IPS-20b (cell line): ENCODE measurements at regions not wholly inside any gene's neighbourhood (a gene's known extent, or its start where the extent isn't known, plus 50 kb on each side); places are given as distances from the start of the nearest gene placed in this dataset.
"Not testable (repeated sequence)": the region's sequence is repeated elsewhere in the genome, so short reads cannot be mapped to it uniquely, and the experiment has no call there.

ENCODE experiments used
- H3K27ac ChIP-seq: one replicate; pipeline ENCODE4 v1.5.1; 2013; ENCODE audit warnings: low read length
- H3K27me3 ChIP-seq: 2 replicates; pipeline ENCODE4 v1.6.1; 2013; ENCODE audit warnings: mild to moderate bottlenecking, low read length, inconsistent platforms; ENCODE audit not compliant: insufficient read depth
- H3K36me3 ChIP-seq: 2 replicates; pipeline ENCODE4 v1.6.1; 2013; ENCODE audit warnings: low read depth, mild to moderate bottlenecking, inconsistent platforms, low read length, moderate library complexity; ENCODE audit not compliant: insufficient read depth
- H3K4me1 ChIP-seq: 2 replicates; pipeline ENCODE4 v1.6.1; 2013; ENCODE audit warnings: mild to moderate bottlenecking, control low read depth, inconsistent platforms, low read length, moderate library complexity; ENCODE audit not compliant: insufficient read depth
- H3K4me3 ChIP-seq: 2 replicates; pipeline ENCODE4 v1.5.1; 2013; ENCODE audit warnings: mild to moderate bottlenecking, low read length, inconsistent platforms
- H3K9ac ChIP-seq: 2 replicates; pipeline ENCODE4 v1.6.1; 2013; ENCODE audit warnings: low read depth, mild to moderate bottlenecking, inconsistent platforms, low read length, moderate library complexity
- H3K9me3 ChIP-seq: 2 replicates; pipeline ENCODE4 v1.6.1; 2013; ENCODE audit warnings: mild to moderate bottlenecking, low read depth, low read length, inconsistent platforms; ENCODE audit not compliant: insufficient read depth

- H3K27ac ChIP-seq, result no peak overlapping the region
- H3K36me3 ChIP-seq, result no peaks in the 10 kb centered on the region
- H3K27me3 ChIP-seq, result no peaks in the 10 kb centered on the region
- H3K9me3 ChIP-seq, result no peaks in the 10 kb centered on the region
- H3K4me1 ChIP-seq, result no peaks in the 10 kb centered on the region
- H3K9ac ChIP-seq, result no peak overlapping the region
- no peak overlapping the region for H3K4me3 ChIP-seq
These were observed 754.4 kb downstream of the ADCYAP1 start for GRCh38 chr18:1658908-1659566.

- Histone ChIP-seq H3K27me3 (no peaks in the 10 kb centered on the region), H3K4me3 (no peak overlapping the region), H3K9me3 (no peaks in the 10 kb centered on the region), H3K36me3 (no peaks in the 10 kb centered on the region), H3K9ac (no peak overlapping the region), H3K4me1 (no peaks in the 10 kb centered on the region), H3K27ac (no peak overlapping the region)
These were observed 759.4 kb downstream of the ADCYAP1 start for GRCh38 chr18:1663879-1664705.

GRCh38 chr18:1665079-1665478 is 760.4 kb downstream of the ADCYAP1 start:
- no peaks in the 10 kb centered on the region for H3K36me3 ChIP-seq
- no peaks in the 10 kb centered on the region for H3K4me1 ChIP-seq
- H3K27ac ChIP-seq, result no peak overlapping the region
- no peaks in the 10 kb centered on the region for H3K27me3 ChIP-seq
- no peaks in the 10 kb centered on the region for H3K9me3 ChIP-seq
- no peak overlapping the region for H3K4me3 ChIP-seq
- no peak overlapping the region for H3K9ac ChIP-seq

- no peaks in the 10 kb centered on the region for H3K4me1 ChIP-seq
- H3K27me3 ChIP-seq, result no peaks in the 10 kb centered on the region
- H3K27ac ChIP-seq, result no peak overlapping the region
- H3K9me3 ChIP-seq, result peaks cover 6% of the 10 kb centered on the region
- no peak overlapping the region for H3K9ac ChIP-seq
- H3K4me3 ChIP-seq, result no peak overlapping the region
- H3K36me3 ChIP-seq, result no peaks in the 10 kb centered on the region
These were observed 763.6 kb downstream of the ADCYAP1 start for GRCh38 chr18:1668279-1668678.

DNA sequence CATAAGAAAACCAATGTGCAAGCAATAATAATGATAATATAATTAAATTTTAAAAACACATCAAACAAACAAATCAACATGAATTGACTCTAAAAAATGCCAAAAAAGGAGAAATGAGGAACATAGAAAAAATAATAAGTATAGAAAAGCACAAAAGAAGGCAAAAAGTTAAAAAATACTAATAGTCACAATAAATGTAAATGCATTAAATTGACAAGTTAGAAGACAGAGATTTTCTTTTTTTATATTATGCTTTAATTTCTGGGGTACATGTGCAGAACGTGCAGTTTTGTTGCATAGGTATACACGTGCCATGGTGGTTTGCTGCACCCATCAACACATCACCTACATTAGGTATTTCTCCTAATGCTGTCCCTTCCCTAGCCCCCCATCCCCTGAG is 767.0 kb downstream of the ADCYAP1 start:
- not testable (repeated sequence) for H3K9ac ChIP-seq, H3K4me3 ChIP-seq, H3K27ac ChIP-seq, H3K4me1 ChIP-seq, H3K27me3 ChIP-seq, H3K36me3 ChIP-seq, H3K9me3 ChIP-seq

GRCh38 chr18:1676387-1676786 is 771.7 kb downstream of the ADCYAP1 start:
- H3K4me1 ChIP-seq, result no peaks in the 10 kb centered on the region
- peaks cover 6% of the 10 kb centered on the region for H3K9me3 ChIP-seq
- H3K27me3 ChIP-seq, result no peaks in the 10 kb centered on the region
- H3K4me3 ChIP-seq, result no peak overlapping the region
- no peak overlapping the region for H3K9ac ChIP-seq
- no peak overlapping the region for H3K27ac ChIP-seq
- H3K36me3 ChIP-seq, result no peaks in the 10 kb centered on the region

DNA sequence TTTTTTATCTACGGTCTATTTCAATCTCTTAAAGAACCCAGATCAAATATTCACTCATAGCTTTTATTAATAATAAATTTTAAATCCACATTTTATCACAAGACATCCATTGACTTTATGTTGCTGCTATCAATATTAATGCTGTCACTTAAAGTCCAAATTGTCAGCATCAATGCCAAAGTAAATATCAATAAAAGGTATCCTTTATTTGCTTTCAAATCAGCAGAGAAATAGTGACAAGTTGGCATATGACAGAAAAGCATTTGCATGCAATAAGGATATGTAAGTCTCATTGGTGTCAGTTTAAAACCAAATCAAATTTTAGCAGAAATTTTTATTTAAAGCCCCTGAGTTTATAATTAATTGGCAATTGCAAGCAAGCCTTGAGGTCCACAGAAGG is 775.4 kb downstream of the ADCYAP1 start:
- no peak overlapping the region for H3K4me3 ChIP-seq
- no peak overlapping the region for H3K9ac ChIP-seq
- H3K36me3 ChIP-seq, result no peaks in the 10 kb centered on the region
- peaks cover 9% of the 10 kb centered on the region; the same call in 1 of the 2 replicates for H3K4me1 ChIP-seq
- no peaks in the 10 kb centered on the region for H3K27me3 ChIP-seq
- no peaks in the 10 kb centered on the region for H3K9me3 ChIP-seq
- H3K27ac ChIP-seq, result no peak overlapping the region

- no peaks in the 10 kb centered on the region for H3K4me1 ChIP-seq
- H3K9ac ChIP-seq, result no peak overlapping the region
- H3K27me3 ChIP-seq, result no peaks in the 10 kb centered on the region
These were observed 787.2 kb downstream of the ADCYAP1 start for GRCh38 chr18:1691863-1692262.

DNA sequence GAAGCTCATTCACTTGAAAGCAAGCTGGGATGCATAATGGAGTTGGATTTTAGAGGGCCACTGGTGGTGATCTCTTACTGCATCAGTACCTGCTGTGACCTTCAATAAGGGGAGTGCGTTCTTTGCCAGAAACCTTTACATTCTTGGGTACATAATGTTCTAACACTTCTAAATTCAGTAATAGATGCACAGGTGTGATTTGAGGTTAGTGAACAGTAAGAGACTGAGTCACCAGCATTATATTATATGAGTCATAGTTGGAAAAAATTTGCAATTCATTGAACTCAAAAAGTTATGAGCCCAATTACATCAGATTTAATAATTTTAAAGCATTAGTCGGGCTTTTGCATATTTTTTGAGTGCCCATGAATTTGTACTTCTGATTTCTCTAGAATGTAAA is 803.3 kb downstream of the ADCYAP1 start:
- no peaks in the 10 kb centered on the region for H3K27me3 ChIP-seq
- H3K36me3 ChIP-seq, result no peaks in the 10 kb centered on the region
- no peaks in the 10 kb centered on the region for H3K4me1 ChIP-seq
- H3K4me3 ChIP-seq, result no peak overlapping the region
- H3K9me3 ChIP-seq, result no peaks in the 10 kb centered on the region
- H3K27ac ChIP-seq, result no peak overlapping the region
- H3K9ac ChIP-seq, result no peak overlapping the region

More at GRCh38 chr18:1691863-1692262, 787.2 kb downstream of the ADCYAP1 start:
- no peaks in the 10 kb centered on the region for H3K36me3 ChIP-seq
- H3K9me3 ChIP-seq, result peaks cover 7% of the 10 kb centered on the region; the same call in 1 of the 2 replicates
- no peak overlapping the region for H3K4me3 ChIP-seq
- no peak overlapping the region for H3K27ac ChIP-seq

DNA sequence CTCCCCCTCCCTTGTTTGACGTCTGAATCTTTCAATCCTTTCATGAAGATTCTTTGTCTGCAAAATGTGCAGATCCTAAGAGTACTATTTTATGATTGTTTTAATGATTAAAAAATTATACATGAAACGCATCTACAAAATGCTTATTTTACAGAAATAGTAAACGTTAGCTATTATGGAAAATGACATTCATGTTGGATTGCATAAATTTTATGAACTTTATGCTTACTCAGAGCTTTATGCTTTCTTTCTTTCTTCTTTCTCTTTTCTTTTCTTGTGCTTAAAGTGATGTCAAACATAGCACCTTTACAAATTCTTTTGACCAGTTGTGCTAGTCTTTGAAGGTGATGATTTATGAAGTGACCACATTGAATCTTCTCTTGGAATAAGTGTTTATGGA is 805.4 kb downstream of the ADCYAP1 start:
- no peaks in the 10 kb centered on the region for H3K27me3 ChIP-seq
- no peaks in the 10 kb centered on the region for H3K36me3 ChIP-seq
- no peaks in the 10 kb centered on the region for H3K9me3 ChIP-seq
- no peaks in the 10 kb centered on the region for H3K4me1 ChIP-seq
- no peak overlapping the region for H3K9ac ChIP-seq
- H3K27ac ChIP-seq, result no peak overlapping the region
- H3K4me3 ChIP-seq, result no peak overlapping the region

GRCh38 chr18:1732143-1732542 is 827.5 kb downstream of the ADCYAP1 start:
- no peaks in the 10 kb centered on the region for H3K36me3 ChIP-seq
- no peaks in the 10 kb centered on the region for H3K9me3 ChIP-seq
- no peaks in the 10 kb centered on the region for H3K4me1 ChIP-seq
- H3K4me3 ChIP-seq, result no peak overlapping the region
- no peaks in the 10 kb centered on the region for H3K27me3 ChIP-seq
- H3K9ac ChIP-seq, result no peak overlapping the region
- no peak overlapping the region for H3K27ac ChIP-seq

DNA sequence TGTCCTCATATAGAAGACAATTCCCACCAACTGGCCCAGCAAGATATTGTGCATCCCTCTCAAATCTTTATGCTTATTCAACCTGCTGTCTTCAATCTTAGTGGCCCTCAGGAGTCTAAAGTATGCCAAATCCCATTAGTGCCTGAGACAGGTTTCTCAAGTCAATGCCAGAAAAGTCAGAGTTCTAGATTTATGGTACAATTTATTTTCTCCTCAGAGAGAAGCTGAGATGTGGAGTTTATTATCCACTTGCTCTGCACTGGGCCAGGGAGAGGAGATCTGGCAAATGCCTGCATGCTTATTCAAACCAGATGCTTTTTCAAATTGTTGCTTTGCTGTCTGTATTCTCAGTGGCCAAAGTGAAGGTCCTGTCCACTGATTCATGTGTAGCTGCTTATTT is 825.2 kb downstream of the METTL4 start:
- Histone ChIP-seq H3K9me3 (no peaks in the 10 kb centered on the region), H3K4me3 (no peak overlapping the region), H3K27me3 (no peaks in the 10 kb centered on the region), H3K36me3 (no peaks in the 10 kb centered on the region), H3K4me1 (no peaks in the 10 kb centered on the region), H3K27ac (no peak overlapping the region), H3K9ac (no peak overlapping the region)
